Spleen (tissue), 11 donors: ENCODE measurements at regions not wholly inside any gene's neighbourhood (a gene's known extent, or its start where the extent isn't known, plus 50 kb on each side); places are given as distances from the start of the nearest gene placed in this dataset.

ENCODE experiments used
- DNase-seq: peaks from one replicate; pipeline ENCODE4 v3.0.0-alpha.2; 2020
- H3K27ac ChIP-seq, 8 donors: fragments of 200-600 bp; sonication (generic) in 7 of 8; 1 replicate in 4 of 8; 2 replicates in 4 of 8; pipeline versions ENCODE4 v1.5.0 to v1.8.0; 2016 to 2021; ENCODE audit warnings: inconsistent platforms in 4 of 8, mild to moderate bottlenecking in 4 of 8, moderate library complexity in 1 of 8
- H3K27me3 ChIP-seq, 7 donors: fragments of 200-600 bp; sonication (generic) in 6 of 7; replicated peaks in 1 of 7; 1 replicate in 4 of 7; 2 replicates in 3 of 7; pipeline versions ENCODE4 v1.5.0 to v1.8.0; 2016 to 2021; ENCODE audit warnings: inconsistent platforms in 3 of 7, mild to moderate bottlenecking in 1 of 7
- H3K36me3 ChIP-seq, 6 donors: fragments of 200-600 bp; sonication (generic) in 5 of 6; 1 replicate in 4 of 6; 2 replicates in 2 of 6; pipeline versions ENCODE4 v1.5.0 to v1.8.0; 2016 to 2021; ENCODE audit warnings: inconsistent platforms in 2 of 6
- H3K4me1 ChIP-seq, 6 donors: fragments of 200-600 bp; sonication (generic) in 5 of 6; 1 replicate in 3 of 6; 2 replicates in 3 of 6; pipeline versions ENCODE4 v1.5.0 to v1.8.0; 2016 to 2021; ENCODE audit warnings: inconsistent platforms in 3 of 6
- H3K4me3 ChIP-seq, 8 donors: fragments of 200-600 bp; sonication (generic) in 7 of 8; 1 replicate in 4 of 8; 2 replicates in 4 of 8; pipeline versions ENCODE4 v1.5.0 to v1.8.0; 2016 to 2021; ENCODE audit warnings: inconsistent platforms in 4 of 8, mild to moderate bottlenecking in 4 of 8, moderate library complexity in 2 of 8
- H3K9me3 ChIP-seq, 8 donors: fragments of 200-600 bp; sonication (generic) in 7 of 8; 1 replicate in 4 of 8; 2 replicates in 4 of 8; pipeline versions ENCODE4 v1.5.0 to v1.8.0; 2016 to 2021; ENCODE audit warnings: inconsistent platforms in 4 of 8
- POLR2A ChIP-seq, 3 donors: fragments of 450-650 bp; IDR thresholded peaks; one replicate each; pipeline ENCODE4 v1.5.1; 2017; ENCODE audit warnings: antibody characterized with exemption in 3 of 3, mild to moderate bottlenecking in 1 of 3
- POLR2AphosphoS5 ChIP-seq, 3 donors: sonication (generic); formaldehyde crosslinking; IDR thresholded peaks; one replicate each; pipeline ENCODE4 v1.5.1; 2017; ENCODE audit warnings: antibody characterized with exemption in 3 of 3
- WGBS, 5 donors: extraction: QIAGEN DNeasy Blood & Tissue Kit in 3 of 5; methylation state at CpG; one replicate each; pipeline versions ENCODE4 v1.1.5 to v1.1.7; 2013 to 2018; 5-methylcytosine and 5-hydroxymethylcytosine counted together
- intact Hi-C: fragments of 100-400 bp; cut with DNase I; formaldehyde crosslinking; loops from one replicate; pipeline ENCODE4 v1.15.0; 2023; ENCODE audit warnings: low total_unique reads
- TF ChIP-seq, protein P1 (sequence below), 11 experiments: fragments of 200-600 bp in 7 of 11; fragments of 450-650 bp in 4 of 11; sonication (generic) in 4 of 11; IDR thresholded peaks in 8 of 11; conservative IDR thresholded peaks in 3 of 11; 1 replicate in 7 of 11; 2 replicates in 4 of 11; pipeline versions ENCODE4 v1.4.0 to v1.8.0; 2016 to 2021; ENCODE audit warnings: antibody characterized with exemption in 11 of 11, inconsistent platforms in 4 of 11, mild to moderate bottlenecking in 1 of 11
- donor health status: healthy with polysubstance abuse.
- donor health status: DM: no; HTN: no; CAD: no; lungs with moderate emphysema.
- donor health status: DM: no; HTN: no; CAD: no.
- donor health status: Bipolar disorder and iron deficiency.
- donor health status: healthy.
- donor health status: DM: no; HTN: no; CAD: no.
- donor health status: DM: yes; HTN: yes; CAD: no.

DNA sequence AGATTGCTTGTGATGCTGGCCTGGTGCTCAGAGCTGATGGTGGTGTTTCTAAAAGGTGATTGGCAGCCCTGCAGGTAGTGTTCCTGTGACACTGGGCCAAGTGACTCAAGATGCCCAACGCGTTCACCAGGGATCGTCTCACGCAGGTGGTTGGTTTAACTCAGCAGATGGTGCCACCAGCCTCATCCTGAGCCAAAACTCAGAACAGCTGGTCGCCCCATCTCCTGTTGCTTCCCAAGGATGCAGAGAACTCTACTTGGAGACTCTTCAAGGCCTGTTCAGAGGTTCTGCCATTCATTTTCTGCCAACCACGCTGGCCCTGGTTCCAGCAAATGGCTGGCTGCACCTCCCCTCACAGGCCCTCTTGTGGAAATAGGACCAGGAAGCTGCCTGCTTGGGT lies 394.4 kb downstream of the CDH26 start:
- Histone ChIP-seq H3K4me1 (peaks cover 0 to 3% (median 0%) of the 10 kb centered on the region in 6 donors), H3K36me3 (no peaks in the 10 kb centered on the region), H3K9me3 (no peaks in the 10 kb centered on the region), H3K27me3 (no peaks in the 10 kb centered on the region), H3K27ac (no peak overlapping the region), H3K4me3 (no peak overlapping the region)
- no peak for DNase-seq
- no peak for TF ChIP-seq POLR2AphosphoS5 (IDR thresholded peaks at IDR 0.05)
- TF ChIP-seq, protein P1, sequence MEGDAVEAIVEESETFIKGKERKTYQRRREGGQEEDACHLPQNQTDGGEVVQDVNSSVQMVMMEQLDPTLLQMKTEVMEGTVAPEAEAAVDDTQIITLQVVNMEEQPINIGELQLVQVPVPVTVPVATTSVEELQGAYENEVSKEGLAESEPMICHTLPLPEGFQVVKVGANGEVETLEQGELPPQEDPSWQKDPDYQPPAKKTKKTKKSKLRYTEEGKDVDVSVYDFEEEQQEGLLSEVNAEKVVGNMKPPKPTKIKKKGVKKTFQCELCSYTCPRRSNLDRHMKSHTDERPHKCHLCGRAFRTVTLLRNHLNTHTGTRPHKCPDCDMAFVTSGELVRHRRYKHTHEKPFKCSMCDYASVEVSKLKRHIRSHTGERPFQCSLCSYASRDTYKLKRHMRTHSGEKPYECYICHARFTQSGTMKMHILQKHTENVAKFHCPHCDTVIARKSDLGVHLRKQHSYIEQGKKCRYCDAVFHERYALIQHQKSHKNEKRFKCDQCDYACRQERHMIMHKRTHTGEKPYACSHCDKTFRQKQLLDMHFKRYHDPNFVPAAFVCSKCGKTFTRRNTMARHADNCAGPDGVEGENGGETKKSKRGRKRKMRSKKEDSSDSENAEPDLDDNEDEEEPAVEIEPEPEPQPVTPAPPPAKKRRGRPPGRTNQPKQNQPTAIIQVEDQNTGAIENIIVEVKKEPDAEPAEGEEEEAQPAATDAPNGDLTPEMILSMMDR (IDR thresholded peaks at IDR 0.05 in 8 of 11, conservative IDR thresholded peaks at IDR 0.05 in 3 of 11): no peak
- no peak for TF ChIP-seq POLR2A (IDR thresholded peaks at IDR 0.05)
- 87 to 93% (median 91%) methylated on average over 6 of the region's 6 CpGs for WGBS, 5 donors
- intact Hi-C loops: no loop called here

DNA sequence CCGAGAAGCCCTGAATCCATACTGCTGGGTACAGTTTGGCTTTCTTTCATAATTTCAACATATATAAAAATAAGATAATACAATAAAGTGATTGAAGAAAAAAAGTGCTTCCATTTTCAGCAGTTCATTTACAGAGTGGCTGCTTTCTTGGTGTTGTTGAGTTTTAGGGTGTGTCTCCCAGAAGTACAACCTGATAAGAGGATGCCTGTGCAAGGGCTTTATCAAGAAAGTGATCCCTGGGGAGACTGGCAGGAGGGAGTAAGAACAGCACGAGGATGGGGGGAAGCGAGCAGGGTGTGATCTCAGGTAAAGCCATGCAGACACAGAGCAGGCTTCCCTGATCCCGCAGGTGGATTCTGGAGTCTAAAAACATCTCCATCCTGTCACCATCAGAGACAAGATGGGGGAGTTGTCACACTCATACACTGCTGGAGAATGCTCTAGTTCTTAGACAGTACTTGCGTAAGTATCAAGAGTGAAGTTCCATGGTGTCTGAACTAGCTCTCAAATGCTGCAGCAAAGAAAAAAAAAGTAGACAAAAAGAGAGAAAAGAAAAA lies 395.9 kb downstream of the CDH26 start:
- no peaks in the 10 kb centered on the region for H3K36me3 ChIP-seq
- no peaks in the 10 kb centered on the region for H3K27me3 ChIP-seq
- no peak overlapping the region for H3K4me3 ChIP-seq
- no peaks in the 10 kb centered on the region for H3K4me1 ChIP-seq
- WGBS, 5 donors: 74 to 86% (median 79%) methylated on average over 5 of the region's 5 CpGs
- no peaks in the 10 kb centered on the region for H3K9me3 ChIP-seq
- no peak overlapping the region for H3K27ac ChIP-seq
- intact Hi-C loops: no loop called here
- no peak for DNase-seq
- TF ChIP-seq POLR2A (IDR thresholded peaks at IDR 0.05) (no peak), POLR2AphosphoS5 (IDR thresholded peaks at IDR 0.05) (no peak)
- TF ChIP-seq, protein P1 (IDR thresholded peaks at IDR 0.05 in 8 of 11, conservative IDR thresholded peaks at IDR 0.05 in 3 of 11): no peak

DNA sequence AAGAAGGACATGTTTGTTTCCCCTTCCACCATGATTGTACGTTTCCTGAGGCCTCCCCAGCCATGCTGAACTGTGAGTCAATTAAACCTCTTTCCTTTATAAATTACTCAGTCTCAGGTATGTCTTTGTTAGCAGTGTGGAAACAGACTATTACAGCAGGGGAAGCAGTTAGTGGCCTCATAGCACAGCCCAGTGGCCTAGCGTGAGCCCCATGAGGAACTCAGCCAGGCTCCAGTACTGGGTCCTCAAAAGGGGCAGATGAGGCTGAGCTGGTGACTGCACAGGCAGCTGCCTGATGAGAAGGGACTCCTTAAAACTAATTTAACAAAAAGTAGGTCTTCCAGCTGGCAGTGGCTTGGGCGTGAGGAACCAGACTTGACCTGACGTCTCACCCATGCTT lies 399.9 kb downstream of the CDH26 start:
- no peak for DNase-seq
- intact Hi-C loops: no loop called here
- Histone ChIP-seq H3K4me3 (no peak overlapping the region), H3K9me3 (no peaks in the 10 kb centered on the region), H3K36me3 (no peaks in the 10 kb centered on the region), H3K27me3 (no peaks in the 10 kb centered on the region), H3K4me1 (no peaks in the 10 kb centered on the region), H3K27ac (no peak overlapping the region)
- TF ChIP-seq, protein P1 (IDR thresholded peaks at IDR 0.05 in 8 of 11, conservative IDR thresholded peaks at IDR 0.05 in 3 of 11): no peak
- TF ChIP-seq POLR2AphosphoS5 (IDR thresholded peaks at IDR 0.05) (no peak), POLR2A (IDR thresholded peaks at IDR 0.05) (no peak)
- WGBS, 5 donors: 74 to 86% (median 77%) methylated on average over 4 of the region's 4 CpGs

DNA sequence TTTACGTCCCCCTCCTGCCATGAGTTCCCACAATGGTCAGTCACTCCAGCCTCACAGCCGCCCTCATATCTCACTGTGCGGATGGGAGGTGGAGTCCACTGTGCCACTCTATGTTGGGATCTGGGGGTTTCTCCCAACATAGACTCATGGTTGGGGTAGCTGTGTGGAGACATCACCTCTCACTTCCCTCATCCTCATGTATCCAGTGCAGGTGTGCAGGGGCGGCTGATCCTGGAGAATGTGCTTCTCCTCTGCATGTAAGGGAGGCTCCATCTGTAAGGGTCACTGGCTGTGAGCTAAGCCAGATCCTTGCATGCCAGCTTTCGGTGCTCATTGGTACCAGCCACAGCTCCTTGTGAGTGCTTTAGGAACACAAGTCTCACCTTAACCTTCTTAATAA lies 400.8 kb downstream of the CDH26 start:
- Histone ChIP-seq H3K27me3 (no peaks in the 10 kb centered on the region), H3K27ac (no peak overlapping the region), H3K9me3 (no peaks in the 10 kb centered on the region), H3K4me1 (no peaks in the 10 kb centered on the region), H3K36me3 (no peaks in the 10 kb centered on the region), H3K4me3 (no peak overlapping the region)
- WGBS, 5 donors: 79 to 99% (median 92%) methylated on average over 4 to 5 of the region's 5 CpGs
- no peak for DNase-seq
- intact Hi-C loops: no loop called here
- TF ChIP-seq, protein P1 (IDR thresholded peaks at IDR 0.05 in 8 of 11, conservative IDR thresholded peaks at IDR 0.05 in 3 of 11): no peak
- TF ChIP-seq POLR2A (IDR thresholded peaks at IDR 0.05) (no peak), POLR2AphosphoS5 (IDR thresholded peaks at IDR 0.05) (no peak)
